ENCODE measurements at regions not wholly inside any gene's neighbourhood (a gene's known extent, or its start where the extent isn't known, plus 50 kb on each side); places are given as distances from the start of the nearest gene placed in this dataset.

DNA sequence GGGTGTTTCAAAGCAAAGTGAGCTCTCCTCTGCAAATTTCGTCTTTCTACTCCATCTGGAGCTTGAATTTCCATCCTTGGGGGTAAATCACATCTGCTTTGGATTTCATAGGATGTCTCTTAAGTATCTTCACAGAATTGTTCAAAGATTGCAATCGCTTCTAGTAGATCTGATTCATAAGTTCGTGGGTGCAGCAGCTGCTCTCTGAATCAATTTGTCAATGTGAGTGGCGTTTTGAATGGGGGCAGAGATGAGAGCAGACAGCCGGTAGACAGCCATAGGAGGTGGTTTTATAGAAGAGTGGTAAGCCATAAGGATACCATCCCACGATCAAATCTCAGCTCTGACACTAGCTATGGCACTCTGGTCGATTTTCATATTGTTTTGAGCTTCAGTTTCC lies 146.0 kb upstream of the RPH3A start:
- Histone ChIP-seq H3K9me3 (ENCODE audit: control extremely low read depth in 1 of 5, control insufficient read depth in 4 of 5, insufficient read depth in 2 of 5, low read depth in 1 of 5, low read length in 4 of 5) (peaks cover 0 to 4% (median 0%) of the 10 kb centered on the region in 5 experiments), H3K4me1 (ENCODE audit: control extremely low read depth in 1 of 4, control insufficient read depth in 4 of 4, insufficient read depth in 4 of 4, low read length in 3 of 4) (no peaks in the 10 kb centered on the region), H3K4me3 (ENCODE audit: control insufficient read depth in 1 of 7, extremely low read depth in 1 of 7, insufficient read depth in 4 of 7, low read depth in 2 of 7, low read length in 6 of 7) (no peak overlapping the region), H3K27me3 (replicated peaks in 2 of 5; ENCODE audit: control insufficient read depth in 4 of 5, insufficient read depth in 5 of 5, low read length in 4 of 5) (peaks cover 0 to 24% (median 4%) of the 10 kb centered on the region in 5 experiments), H3K27ac (ENCODE audit: insufficient read depth in 1 of 2, low read depth in 1 of 2, low read length in 2 of 2, poor library complexity in 1 of 2, severe bottlenecking in 2 of 2) (no peak overlapping the region), H3K36me3 (ENCODE audit: control insufficient read depth in 4 of 4, insufficient read depth in 4 of 4, low read length in 3 of 4) (no peaks in the 10 kb centered on the region)
- WGBS (ENCODE audit: insufficient coverage) = 84% methylated on average over 5 of the region's 7 CpGs
- ChIA-PET POLR2A (no interaction called here), CTCF (interaction anchor here (1.5 kb wide), 1 partner anchor 11 kb away, joined by 3 read pairs; no protein-coding TSS in a partner anchor)
- no peak for DNase-seq

DNA sequence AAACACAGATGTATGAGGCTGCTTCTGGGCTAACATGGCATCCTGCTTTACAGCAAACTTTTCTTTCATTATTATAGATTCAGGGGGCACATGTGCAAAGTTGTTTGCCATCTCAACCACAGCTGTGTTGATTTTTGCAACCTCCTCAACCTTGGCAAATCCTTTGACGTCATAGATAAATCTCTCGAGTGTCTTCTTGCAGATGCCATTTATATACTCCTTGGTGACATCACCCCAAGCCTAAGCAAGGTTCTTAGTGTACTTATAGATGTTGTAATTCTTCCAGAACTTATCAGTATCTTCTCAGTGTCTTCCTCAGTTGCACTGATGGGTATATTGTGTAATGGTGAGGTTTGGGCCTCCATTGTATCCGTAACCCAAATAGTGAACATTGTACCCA lies 135.4 kb upstream of the RPH3A start:
- Histone ChIP-seq H3K27me3 (replicated peaks in 2 of 5; ENCODE audit: control insufficient read depth in 4 of 5, insufficient read depth in 5 of 5, low read length in 4 of 5) (peaks cover 0 to 5% (median 3%) of the 10 kb centered on the region in 5 experiments), H3K27ac (ENCODE audit: insufficient read depth in 1 of 2, low read depth in 1 of 2, low read length in 2 of 2, poor library complexity in 1 of 2, severe bottlenecking in 2 of 2) (no peak overlapping the region), H3K4me3 (ENCODE audit: control insufficient read depth in 1 of 7, extremely low read depth in 1 of 7, insufficient read depth in 4 of 7, low read depth in 2 of 7, low read length in 6 of 7) (no peak overlapping the region), H3K4me1 (ENCODE audit: control extremely low read depth in 1 of 4, control insufficient read depth in 4 of 4, insufficient read depth in 4 of 4, low read length in 3 of 4) (no peaks in the 10 kb centered on the region), H3K36me3 (ENCODE audit: control insufficient read depth in 4 of 4, insufficient read depth in 4 of 4, low read length in 3 of 4) (no peaks in the 10 kb centered on the region), H3K9me3 (ENCODE audit: control extremely low read depth in 1 of 5, control insufficient read depth in 4 of 5, insufficient read depth in 2 of 5, low read depth in 1 of 5, low read length in 4 of 5) (no peaks in the 10 kb centered on the region)
- DNase-seq = no peak
- CTCF ChIA-PET = interaction anchor here (1.0 kb wide), 1 partner anchor 11 kb away, joined by 3 read pairs; no protein-coding TSS in a partner anchor
- no CpG with 5 or more reads among the region's 3 CpGs for WGBS (ENCODE audit: insufficient coverage)
- POLR2A ChIA-PET = no interaction called here

DNA sequence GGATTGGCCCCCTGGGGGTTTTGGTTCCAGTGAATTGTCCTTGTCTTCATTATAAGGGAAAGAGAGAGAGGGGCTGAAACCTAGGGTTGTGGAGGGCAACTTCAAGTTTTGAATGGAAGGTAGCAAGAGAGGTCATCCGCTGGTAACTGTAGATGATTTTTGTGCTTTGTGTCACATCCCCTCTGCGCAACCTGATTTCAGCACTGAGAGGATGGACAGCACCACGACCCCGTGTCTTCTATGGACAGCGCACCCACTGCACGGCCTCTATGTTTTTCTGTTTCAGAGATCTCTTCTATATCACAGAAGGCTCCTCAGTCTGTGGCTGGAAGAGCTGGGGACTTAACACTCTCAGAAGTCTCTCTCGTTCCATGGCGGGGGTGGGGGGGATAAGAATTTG lies 127.0 kb upstream of the RPH3A start:
- WGBS (ENCODE audit: insufficient coverage) = 37% methylated on average over 6 of the region's 8 CpGs
- ChIA-PET CTCF (no interaction called here), POLR2A (no interaction called here)
- no peaks in the 10 kb centered on the region for H3K36me3 ChIP-seq (ENCODE audit: control insufficient read depth in 4 of 4, insufficient read depth in 4 of 4, low read length in 3 of 4)
- H3K4me3 ChIP-seq (ENCODE audit: control insufficient read depth in 1 of 7, extremely low read depth in 1 of 7, insufficient read depth in 4 of 7, low read depth in 2 of 7, low read length in 6 of 7) = no peak overlapping the region
- H3K9me3 ChIP-seq (ENCODE audit: control extremely low read depth in 1 of 5, control insufficient read depth in 4 of 5, insufficient read depth in 2 of 5, low read depth in 1 of 5, low read length in 4 of 5) = no peaks in the 10 kb centered on the region
- peak; percentile 11 to 66 (median 65) for DNase-seq
- peaks cover 0 to 6% (median 2%) of the 10 kb centered on the region in 5 experiments for H3K27me3 ChIP-seq (replicated peaks in 2 of 5; ENCODE audit: control insufficient read depth in 4 of 5, insufficient read depth in 5 of 5, low read length in 4 of 5)
- no peaks in the 10 kb centered on the region for H3K4me1 ChIP-seq (ENCODE audit: control extremely low read depth in 1 of 4, control insufficient read depth in 4 of 4, insufficient read depth in 4 of 4, low read length in 3 of 4)
- H3K27ac ChIP-seq (ENCODE audit: insufficient read depth in 1 of 2, low read depth in 1 of 2, low read length in 2 of 2, poor library complexity in 1 of 2, severe bottlenecking in 2 of 2) = no peak overlapping the region

DNA sequence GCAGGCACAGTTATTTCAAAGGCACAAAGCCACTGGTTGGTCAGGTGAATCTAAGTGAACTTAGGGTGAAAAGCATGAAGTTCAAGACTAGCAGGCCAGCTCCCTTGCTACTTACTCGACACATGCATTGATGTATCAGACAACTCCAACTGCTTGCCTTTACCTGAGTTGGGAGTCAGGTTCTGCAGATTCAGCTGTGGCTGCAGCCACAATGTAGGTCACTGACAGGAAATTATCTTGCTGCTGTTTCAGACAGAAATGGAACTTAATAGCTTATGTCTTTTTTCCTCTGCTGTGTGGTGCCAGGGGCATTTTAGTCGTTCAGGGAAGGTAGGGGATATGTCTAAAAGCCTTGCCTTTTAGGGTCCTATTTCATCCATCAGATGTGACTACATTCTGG lies 125.6 kb upstream of the RPH3A start:
- POLR2A ChIA-PET = no interaction called here

DNA sequence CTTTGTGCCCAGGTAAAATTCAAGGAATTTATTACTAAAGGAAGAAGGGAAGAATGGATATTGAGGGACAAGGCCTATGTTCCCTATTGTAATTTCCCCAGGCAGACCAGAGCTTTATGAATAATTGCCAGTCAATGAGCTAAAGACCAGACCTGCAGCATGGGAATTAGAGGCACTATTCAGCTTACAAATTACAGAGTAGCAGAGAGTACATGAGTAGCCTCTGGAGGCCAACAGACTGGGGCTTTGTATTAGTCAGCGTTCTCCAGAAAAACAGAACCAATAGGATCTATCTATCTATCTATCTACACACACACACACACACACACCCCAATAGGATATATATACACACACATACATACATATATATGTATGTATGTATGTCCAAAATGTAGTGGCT lies 120.0 kb upstream of the RPH3A start:
- Histone ChIP-seq H3K36me3 (ENCODE audit: control insufficient read depth in 4 of 4, insufficient read depth in 4 of 4, low read length in 3 of 4) (no peaks in the 10 kb centered on the region), H3K4me1 (ENCODE audit: control extremely low read depth in 1 of 4, control insufficient read depth in 4 of 4, insufficient read depth in 4 of 4, low read length in 3 of 4) (no peaks in the 10 kb centered on the region), H3K9me3 (ENCODE audit: control extremely low read depth in 1 of 5, control insufficient read depth in 4 of 5, insufficient read depth in 2 of 5, low read depth in 1 of 5, low read length in 4 of 5) (no peaks in the 10 kb centered on the region), H3K4me3 (ENCODE audit: control insufficient read depth in 1 of 7, extremely low read depth in 1 of 7, insufficient read depth in 4 of 7, low read depth in 2 of 7, low read length in 6 of 7) (no peak overlapping the region), H3K27me3 (replicated peaks in 2 of 5; ENCODE audit: control insufficient read depth in 4 of 5, insufficient read depth in 5 of 5, low read length in 4 of 5) (peaks cover 0 to 10% (median 6%) of the 10 kb centered on the region in 5 experiments), H3K27ac (ENCODE audit: insufficient read depth in 1 of 2, low read depth in 1 of 2, low read length in 2 of 2, poor library complexity in 1 of 2, severe bottlenecking in 2 of 2) (no peak overlapping the region)
- WGBS (ENCODE audit: insufficient coverage) = no CpG with 5 or more reads among the region's 1 CpG
- ChIA-PET CTCF (no interaction called here), POLR2A (no interaction called here)
- no peak for DNase-seq

More for the DNA sequence above, 125.6 kb upstream of the RPH3A start:
- no peaks in the 10 kb centered on the region for H3K9me3 ChIP-seq (ENCODE audit: control extremely low read depth in 1 of 5, control insufficient read depth in 4 of 5, insufficient read depth in 2 of 5, low read depth in 1 of 5, low read length in 4 of 5)
- peaks cover 0 to 6% (median 2%) of the 10 kb centered on the region in 5 experiments for H3K27me3 ChIP-seq (replicated peaks in 2 of 5; ENCODE audit: control insufficient read depth in 4 of 5, insufficient read depth in 5 of 5, low read length in 4 of 5)
- H3K36me3 ChIP-seq (ENCODE audit: control insufficient read depth in 4 of 4, insufficient read depth in 4 of 4, low read length in 3 of 4) = no peaks in the 10 kb centered on the region
- no peak for DNase-seq
- CTCF ChIA-PET = no interaction called here
- H3K27ac ChIP-seq (ENCODE audit: insufficient read depth in 1 of 2, low read depth in 1 of 2, low read length in 2 of 2, poor library complexity in 1 of 2, severe bottlenecking in 2 of 2) = no peak overlapping the region
- H3K4me1 ChIP-seq (ENCODE audit: control extremely low read depth in 1 of 4, control insufficient read depth in 4 of 4, insufficient read depth in 4 of 4, low read length in 3 of 4) = no peaks in the 10 kb centered on the region
- no peak overlapping the region for H3K4me3 ChIP-seq (ENCODE audit: control insufficient read depth in 1 of 7, extremely low read depth in 1 of 7, insufficient read depth in 4 of 7, low read depth in 2 of 7, low read length in 6 of 7)
- WGBS (ENCODE audit: insufficient coverage) = 88% methylated on average over 1 of the region's 2 CpGs

DNA sequence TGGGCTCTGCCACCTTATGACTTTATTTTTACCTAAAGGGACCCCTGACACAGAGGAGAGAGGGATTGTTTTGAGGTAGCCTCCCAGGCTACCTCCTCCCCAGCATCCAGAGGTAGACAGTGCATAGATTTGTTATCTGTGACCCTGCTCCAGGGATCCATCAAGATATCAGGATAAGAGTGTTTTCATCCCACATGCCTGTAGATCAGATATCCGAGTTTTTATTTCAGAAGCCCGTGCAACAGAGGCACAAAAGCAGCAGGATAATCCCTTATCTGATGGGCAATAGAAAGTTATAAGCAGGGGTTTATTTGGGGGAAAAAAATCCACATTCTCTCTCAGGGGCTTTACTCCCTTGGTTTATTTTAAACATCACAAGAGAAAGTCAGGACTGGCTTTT lies 117.0 kb upstream of the RPH3A start:
- peaks cover 0 to 10% (median 6%) of the 10 kb centered on the region in 5 experiments for H3K27me3 ChIP-seq (replicated peaks in 2 of 5; ENCODE audit: control insufficient read depth in 4 of 5, insufficient read depth in 5 of 5, low read length in 4 of 5)
- CTCF ChIA-PET = no interaction called here
- no peaks in the 10 kb centered on the region for H3K36me3 ChIP-seq (ENCODE audit: control insufficient read depth in 4 of 4, insufficient read depth in 4 of 4, low read length in 3 of 4)
- POLR2A ChIA-PET = no interaction called here
- no peak for DNase-seq
- no peaks in the 10 kb centered on the region for H3K9me3 ChIP-seq (ENCODE audit: control extremely low read depth in 1 of 5, control insufficient read depth in 4 of 5, insufficient read depth in 2 of 5, low read depth in 1 of 5, low read length in 4 of 5)
- H3K4me1 ChIP-seq (ENCODE audit: control extremely low read depth in 1 of 4, control insufficient read depth in 4 of 4, insufficient read depth in 4 of 4, low read length in 3 of 4) = no peaks in the 10 kb centered on the region
- 78% methylated on average over 2 of the region's 2 CpGs for WGBS (ENCODE audit: insufficient coverage)
- no peak overlapping the region for H3K27ac ChIP-seq (ENCODE audit: insufficient read depth in 1 of 2, low read depth in 1 of 2, low read length in 2 of 2, poor library complexity in 1 of 2, severe bottlenecking in 2 of 2)
- no peak overlapping the region for H3K4me3 ChIP-seq (ENCODE audit: control insufficient read depth in 1 of 7, extremely low read depth in 1 of 7, insufficient read depth in 4 of 7, low read depth in 2 of 7, low read length in 6 of 7)

DNA sequence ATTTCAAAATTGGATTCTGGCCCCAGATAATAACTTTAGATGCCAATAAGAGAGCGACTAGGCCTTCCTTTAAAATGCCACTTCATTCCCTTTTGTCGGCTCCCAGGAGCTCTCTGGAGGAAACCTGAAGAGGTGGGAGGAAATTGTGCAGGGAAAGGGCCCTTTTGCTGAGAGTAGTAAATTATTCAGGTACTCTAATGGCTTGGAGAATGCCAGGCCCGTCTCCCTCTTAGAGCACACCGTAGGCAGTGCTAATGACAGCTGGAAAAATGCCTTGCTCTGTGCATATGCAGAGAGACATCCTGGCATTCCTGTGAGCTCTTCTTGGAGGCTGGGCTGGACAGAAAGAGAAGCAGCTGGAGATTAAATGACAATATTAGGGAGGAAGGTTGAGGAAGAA lies 115.0 kb upstream of the RPH3A start:
- WGBS (ENCODE audit: insufficient coverage) = 96% methylated on average over 4 of the region's 4 CpGs
- no peaks in the 10 kb centered on the region for H3K36me3 ChIP-seq (ENCODE audit: control insufficient read depth in 4 of 4, insufficient read depth in 4 of 4, low read length in 3 of 4)
- H3K27me3 ChIP-seq (replicated peaks in 2 of 5; ENCODE audit: control insufficient read depth in 4 of 5, insufficient read depth in 5 of 5, low read length in 4 of 5) = peaks cover 0 to 16% (median 6%) of the 10 kb centered on the region in 5 experiments
- H3K9me3 ChIP-seq (ENCODE audit: control extremely low read depth in 1 of 5, control insufficient read depth in 4 of 5, insufficient read depth in 2 of 5, low read depth in 1 of 5, low read length in 4 of 5) = no peaks in the 10 kb centered on the region
- no peak overlapping the region for H3K27ac ChIP-seq (ENCODE audit: insufficient read depth in 1 of 2, low read depth in 1 of 2, low read length in 2 of 2, poor library complexity in 1 of 2, severe bottlenecking in 2 of 2)
- DNase-seq = no peak
- CTCF ChIA-PET = no interaction called here
- H3K4me3 ChIP-seq (ENCODE audit: control insufficient read depth in 1 of 7, extremely low read depth in 1 of 7, insufficient read depth in 4 of 7, low read depth in 2 of 7, low read length in 6 of 7) = no peak overlapping the region
- no peaks in the 10 kb centered on the region for H3K4me1 ChIP-seq (ENCODE audit: control extremely low read depth in 1 of 4, control insufficient read depth in 4 of 4, insufficient read depth in 4 of 4, low read length in 3 of 4)
- POLR2A ChIA-PET = no interaction called here

Measured in common myeloid progenitor, CD34-positive (primary cell).